HG03469 (cell line): ENCODE measurements at regions not wholly inside any gene's neighbourhood (a gene's known extent, or its start where the extent isn't known, plus 50 kb on each side); places are given as distances from the start of the nearest gene placed in this dataset.
"Not testable (repeated sequence)": the region's sequence is repeated elsewhere in the genome, so short reads cannot be mapped to it uniquely, and the experiment has no call there.

ENCODE experiments used
- ATAC-seq: cut with Tn5 transposase; IDR thresholded peaks from one replicate; pipeline ENCODE4 v1.9.1; 2021; ENCODE audit warnings: mild to moderate bottlenecking, moderate library complexity, moderate number of reproducible peaks; ENCODE audit not compliant: unreplicated experiment

DNA sequence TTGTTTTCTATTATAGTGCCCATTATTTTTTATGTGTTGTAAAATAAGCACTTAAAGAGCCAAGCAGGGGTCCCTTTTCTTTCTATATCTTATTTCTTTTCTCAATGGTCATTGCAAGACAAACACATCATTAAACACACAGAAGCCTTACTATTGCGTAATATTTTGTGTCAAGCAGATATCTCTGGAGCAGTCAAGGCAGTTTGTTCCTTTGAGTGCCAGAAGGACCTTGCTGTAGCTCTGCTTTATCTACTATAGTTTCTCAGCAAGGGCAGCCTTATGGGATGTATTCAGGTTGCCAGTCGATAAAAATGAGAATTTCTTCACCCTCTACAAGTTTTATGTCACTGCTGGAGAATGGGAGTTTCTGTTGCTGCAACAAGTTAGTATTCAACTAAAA lies 319.3 kb downstream of the TDRD3 start:
- no peak for ATAC-seq

GRCh38 chr13:60707878-60708277 lies 310.9 kb downstream of the TDRD3 start:
- ATAC-seq = no peak

DNA sequence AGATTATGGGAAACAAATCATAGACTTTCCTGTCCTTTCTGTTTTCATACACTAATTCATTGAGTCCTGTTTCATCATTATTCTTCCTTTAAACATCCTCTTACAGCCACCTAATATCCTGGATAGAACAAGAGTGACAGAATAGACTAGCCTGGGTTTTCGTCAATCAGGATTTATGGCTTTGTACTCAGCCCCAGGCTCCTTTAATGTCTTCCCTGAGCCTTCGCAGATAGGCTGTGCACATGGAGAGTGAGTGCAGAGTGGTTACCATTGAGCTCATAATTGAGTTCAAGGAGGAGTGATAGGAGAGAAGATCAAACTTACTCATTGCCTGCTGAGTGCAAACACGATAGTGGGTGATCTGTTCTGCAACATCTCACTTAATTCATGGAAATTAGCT lies 304.9 kb downstream of the TDRD3 start:
- ATAC-seq = no peak

DNA sequence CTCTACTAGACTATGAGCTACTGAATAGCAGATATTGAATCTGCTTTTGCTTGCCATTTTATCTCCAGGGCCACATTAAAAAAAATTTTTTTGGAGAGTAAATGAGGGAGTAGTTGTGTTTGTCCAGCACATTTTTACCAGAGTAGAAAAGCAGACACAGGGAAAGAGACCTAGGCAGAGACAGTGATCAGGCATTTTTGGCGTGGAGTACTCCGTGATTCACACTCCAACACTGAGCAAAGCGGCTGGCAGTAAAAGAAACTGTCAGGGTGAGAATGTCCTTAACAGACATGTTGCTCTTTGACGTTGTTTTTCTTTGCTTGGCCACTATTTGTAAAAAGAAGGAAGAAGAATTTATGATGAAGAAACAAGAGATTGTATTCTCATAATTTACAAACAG lies 304.0 kb downstream of the TDRD3 start:
- ATAC-seq = no peak

DNA sequence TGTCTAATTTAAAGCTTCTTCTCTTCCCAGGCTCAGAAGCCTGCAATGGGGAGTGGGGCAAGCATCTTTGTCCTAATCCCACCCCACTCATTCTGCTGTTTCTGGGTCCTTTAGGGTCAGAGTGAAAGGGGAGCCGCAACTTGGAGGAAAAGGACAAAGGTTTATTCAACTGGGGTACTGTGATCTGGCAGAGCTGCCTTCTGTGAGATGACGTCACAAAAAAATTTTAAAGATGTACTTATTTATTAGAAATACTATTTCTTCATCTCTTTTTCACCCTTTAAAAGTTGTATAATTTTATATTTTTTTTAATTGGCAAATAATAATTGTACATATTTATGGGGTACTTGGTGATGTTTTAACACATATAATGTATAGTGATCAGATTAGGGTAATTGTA lies 302.6 kb downstream of the TDRD3 start:
- no peak for ATAC-seq

- ATAC-seq = no peak
Observed at GRCh38 chr13:60696602-60697001, 299.6 kb downstream of the TDRD3 start.

GRCh38 chr13:60691268-60691667 lies 294.2 kb downstream of the TDRD3 start:
- no peak for ATAC-seq

- no peak for ATAC-seq
Observed at GRCh38 chr13:60690604-60691003, 293.6 kb downstream of the TDRD3 start.

DNA sequence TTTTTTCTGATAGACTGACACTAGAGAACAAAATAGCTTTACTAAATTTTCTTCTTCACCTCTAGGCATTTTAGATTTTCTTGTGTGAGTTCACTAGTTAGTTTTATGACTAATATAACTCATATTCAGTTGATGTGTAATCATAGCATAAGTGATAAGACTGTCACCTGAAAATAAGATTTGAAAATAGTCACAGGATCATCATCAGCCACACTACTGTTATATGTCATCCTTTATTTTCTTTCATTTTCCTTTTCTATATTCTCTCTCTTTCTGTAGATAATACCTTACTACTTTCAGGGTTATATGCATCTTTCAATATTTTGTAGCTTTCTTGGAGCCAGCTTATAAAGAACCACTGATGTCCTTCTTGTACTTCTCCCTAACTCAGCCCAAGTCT lies 292.6 kb downstream of the TDRD3 start:
- ATAC-seq = no peak

- no peak for ATAC-seq
Observed at GRCh38 chr13:60689076-60689475, 292.1 kb downstream of the TDRD3 start.

- no peak for ATAC-seq
Observed at GRCh38 chr13:60679928-60680694, 283.1 kb downstream of the TDRD3 start.

GRCh38 chr13:60679131-60679530 lies 282.1 kb downstream of the TDRD3 start:
- ATAC-seq = no peak

- no peak for ATAC-seq
Observed at GRCh38 chr13:60671386-60671785, 274.4 kb downstream of the TDRD3 start.

- ATAC-seq = no peak
Observed at GRCh38 chr13:60663788-60664187, 266.8 kb downstream of the TDRD3 start.

DNA sequence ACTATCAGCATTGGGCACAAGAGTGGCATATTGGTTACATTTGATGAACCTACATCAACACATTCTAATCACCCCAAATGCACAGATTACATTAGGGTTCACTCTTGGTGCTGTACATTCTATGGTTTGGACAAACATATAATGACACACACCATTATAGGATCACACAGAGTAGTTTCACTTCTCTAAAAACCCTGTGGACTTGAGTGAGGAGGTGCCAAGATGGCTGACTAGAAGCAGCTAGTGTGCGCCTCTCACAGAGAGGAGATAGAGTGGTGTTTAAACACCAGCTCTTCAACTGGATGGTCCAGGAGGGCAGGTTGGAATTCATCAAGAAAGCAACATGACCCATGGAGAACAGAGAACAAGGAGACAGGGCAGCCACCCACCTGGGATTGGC lies 265.6 kb downstream of the TDRD3 start:
- no peak for ATAC-seq

DNA sequence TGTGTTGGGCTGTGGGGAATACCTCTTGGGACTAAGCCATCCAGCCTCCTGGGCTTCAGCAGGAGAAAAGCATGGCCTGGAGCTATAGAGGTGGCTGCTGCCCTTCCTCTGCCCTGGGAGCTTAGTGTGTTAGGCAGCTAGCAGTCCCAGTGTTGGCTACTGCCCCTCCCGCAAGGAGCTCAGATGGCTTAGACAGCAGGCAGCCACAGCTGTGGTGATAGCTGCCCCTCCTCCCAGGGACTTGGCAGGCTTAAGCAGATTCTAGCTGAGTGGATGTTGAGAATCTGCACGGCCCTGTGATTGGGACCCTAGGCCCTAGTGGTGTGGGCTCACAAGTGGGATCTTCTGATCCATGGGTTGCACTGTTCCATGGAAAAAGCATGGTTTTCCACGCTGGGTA lies 264.5 kb downstream of the TDRD3 start:
- no peak for ATAC-seq

- not testable (repeated sequence) for ATAC-seq
Observed at GRCh38 chr13:60657586-60657985, 260.6 kb downstream of the TDRD3 start.

- ATAC-seq = no peak
Observed at GRCh38 chr13:60655256-60655655, 258.2 kb downstream of the TDRD3 start.

DNA sequence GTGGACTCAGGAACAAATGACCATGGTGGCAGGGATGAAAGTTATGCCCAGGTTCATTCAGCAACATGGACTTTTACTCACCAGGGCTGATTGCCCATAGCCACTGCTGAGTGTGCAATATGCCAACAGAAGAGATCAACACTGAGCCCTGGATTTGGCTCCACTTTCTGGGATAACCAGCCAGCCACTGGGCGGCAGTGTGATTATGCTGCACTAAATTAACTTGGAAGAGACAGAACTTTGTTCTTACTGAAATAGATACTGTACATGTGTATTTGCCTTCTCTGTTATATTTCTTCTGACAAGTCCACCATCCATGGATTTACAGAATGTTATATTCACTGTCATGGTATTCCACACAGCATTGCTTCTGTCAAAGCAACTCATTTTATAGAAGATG lies 257.4 kb downstream of the TDRD3 start:
- no peak for ATAC-seq

DNA sequence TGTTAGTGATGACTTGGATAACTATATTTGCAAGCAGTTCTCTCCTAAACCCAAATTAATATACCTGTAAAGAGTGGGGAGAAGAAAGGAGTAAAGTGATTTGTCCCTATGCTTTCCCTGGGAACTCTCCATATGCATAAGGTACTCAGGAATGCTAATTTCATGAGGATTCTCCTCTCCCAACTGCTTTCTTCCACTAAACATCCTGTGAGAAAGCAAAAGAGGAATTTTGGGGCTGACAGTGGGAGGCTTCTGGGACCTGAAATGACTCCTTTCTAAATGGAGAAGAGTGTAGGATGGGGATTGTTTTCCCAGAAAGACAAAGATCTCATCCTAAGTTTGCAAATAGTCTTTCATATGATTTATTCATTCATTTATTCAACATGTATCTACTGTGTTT lies 250.5 kb downstream of the TDRD3 start:
- ATAC-seq = no peak

- no peak for ATAC-seq
Observed at GRCh38 chr13:60646620-60647019, 249.6 kb downstream of the TDRD3 start.

GRCh38 chr13:60645676-60646075 lies 248.7 kb downstream of the TDRD3 start:
- ATAC-seq = no peak

GRCh38 chr13:60642552-60642951 lies 245.5 kb downstream of the TDRD3 start:
- no peak for ATAC-seq
